Colonic mucosa (tissue), 4 donors: ENCODE measurements at regions not wholly inside any gene's neighbourhood (a gene's known extent, or its start where the extent isn't known, plus 50 kb on each side); places are given as distances from the start of the nearest gene placed in this dataset.

Experiments used
- DNase-seq: peaks from one replicate; pipeline ENCODE4 v3.0.0-alpha.2; 2020
- H3K27ac ChIP-seq: fragments of 200-600 bp; one replicate; pipeline ENCODE4 v1.8.0; 2021
- H3K27me3 ChIP-seq: fragments of 200-600 bp; one replicate; pipeline ENCODE4 v1.8.0; 2021
- H3K36me3 ChIP-seq: fragments of 200-600 bp; one replicate; pipeline ENCODE4 v1.8.0; 2021
- H3K4me1 ChIP-seq: fragments of 200-600 bp; one replicate; pipeline ENCODE4 v1.8.0; 2021; ENCODE audit warnings: mild to moderate bottlenecking
- H3K4me3 ChIP-seq: fragments of 200-600 bp; one replicate; pipeline ENCODE4 v1.8.0; 2021
- H3K9ac ChIP-seq, 2 donors: one replicate each; pipeline ENCODE4 v1.7.0; 2013; ENCODE audit warnings: control low read depth in 2 of 2, low read depth in 2 of 2, low read length in 2 of 2
- H3K9me3 ChIP-seq: fragments of 200-600 bp; one replicate; pipeline ENCODE4 v1.8.0; 2021
- CTCF ChIP-seq: fragments of 200-600 bp; IDR thresholded peaks from one replicate; pipeline ENCODE4 v1.8.0; 2022; ENCODE audit warnings: antibody characterized with exemption, mild to moderate bottlenecking
- intact Hi-C: fragments of 100-400 bp; cut with DNase I; formaldehyde crosslinking; loops from one replicate; pipeline ENCODE4 v1.14.1; 2022
- donor health status: healthy.
- donor health status: DM: no; HTN: no; CAD: no.
- donor health status: DM: no; HTN: no; CAD: no.

DNA sequence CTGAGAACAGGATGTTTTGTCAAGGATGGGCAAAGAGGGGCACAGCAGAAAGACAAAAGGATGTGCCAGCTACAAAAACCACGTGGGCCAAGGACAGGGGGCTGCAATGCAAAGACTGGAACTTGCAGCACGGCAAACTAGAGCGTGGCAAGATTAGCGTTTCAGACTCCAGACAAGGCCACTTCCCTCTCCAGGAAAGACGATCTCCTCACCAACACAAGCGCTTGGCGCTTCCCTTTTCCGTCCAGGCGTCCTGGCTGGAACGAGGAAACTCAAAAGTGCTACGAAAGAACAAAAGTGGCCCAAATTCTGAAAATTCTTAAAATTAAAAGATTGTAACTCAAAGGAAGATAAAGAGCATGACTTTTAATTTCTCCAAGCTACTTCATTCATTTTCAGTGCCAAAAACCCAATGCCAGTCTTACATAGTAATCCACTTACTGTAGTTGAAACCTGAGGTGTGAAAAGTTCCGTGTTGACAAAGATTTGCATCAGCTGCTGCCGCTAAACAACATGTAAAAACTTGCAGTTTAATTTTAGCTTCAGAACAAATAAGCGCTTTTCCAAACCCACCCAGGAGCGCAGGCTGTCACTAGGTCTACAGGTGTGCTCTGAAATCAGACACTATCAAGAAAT is 207.1 kb upstream of the RREB1 start:
- H3K9me3 ChIP-seq, result no peaks in the 10 kb centered on the region
- TF ChIP-seq CTCF, result no peak
- H3K4me3 ChIP-seq, result no peak overlapping the region
- no peak overlapping the region for H3K9ac ChIP-seq
- no peaks in the 10 kb centered on the region for H3K27me3 ChIP-seq
- H3K36me3 ChIP-seq, result no peaks in the 10 kb centered on the region
- intact Hi-C loops, result no loop called here
- H3K27ac ChIP-seq, result no peak overlapping the region
- H3K4me1 ChIP-seq, result no peaks in the 10 kb centered on the region
- DNase-seq, result no peak

DNA sequence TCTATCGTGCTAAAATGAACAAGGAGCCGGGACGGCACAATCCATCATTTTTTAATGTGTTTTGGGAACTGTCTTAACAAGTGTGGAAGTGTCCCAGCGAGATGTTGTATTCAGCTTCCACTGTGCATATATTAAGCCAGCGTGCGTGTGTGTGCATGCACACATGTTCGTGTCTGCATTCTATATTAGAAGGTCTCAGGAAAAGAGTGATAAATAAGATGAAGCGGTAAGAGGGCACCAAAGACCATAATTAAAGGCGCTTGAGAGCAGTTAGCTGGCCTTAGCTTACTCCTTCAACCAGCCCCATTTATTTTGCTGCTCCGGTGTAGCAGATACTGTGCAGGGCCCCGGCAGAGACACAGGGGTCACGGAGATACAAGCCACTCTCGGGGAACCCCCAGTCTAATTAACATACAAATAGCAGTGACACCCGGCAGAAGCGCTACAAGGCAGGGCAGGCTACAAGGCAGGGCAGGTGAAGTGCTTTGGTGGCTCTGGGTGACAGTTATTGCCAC is 206.5 kb upstream of the RREB1 start:
- intact Hi-C loops, result no loop called here
- Histone ChIP-seq H3K36me3 (no peaks in the 10 kb centered on the region), H3K27ac (no peak overlapping the region), H3K9me3 (no peaks in the 10 kb centered on the region), H3K4me3 (no peak overlapping the region), H3K4me1 (no peaks in the 10 kb centered on the region), H3K27me3 (no peaks in the 10 kb centered on the region), H3K9ac (no peak overlapping the region)
- no peak for TF ChIP-seq CTCF
- no peak for DNase-seq

DNA sequence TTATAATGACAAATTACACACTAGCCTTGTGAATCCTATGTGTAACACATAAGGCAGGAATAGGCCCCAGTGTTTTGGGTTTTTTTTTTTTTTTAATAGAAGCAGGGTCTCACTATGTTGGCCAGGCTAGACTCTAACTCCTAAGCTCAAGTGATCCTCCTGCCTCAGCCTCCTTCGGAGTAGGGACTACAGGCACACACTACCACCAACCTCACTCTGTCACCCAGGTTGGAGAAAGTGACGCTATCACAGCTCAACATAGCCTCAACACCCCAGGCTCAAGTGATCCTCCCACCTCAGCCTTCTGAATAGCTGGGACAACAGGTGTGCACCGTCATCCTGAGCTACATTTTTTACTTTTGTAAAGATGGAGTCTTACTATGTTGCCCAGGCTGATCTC is 205.8 kb upstream of the RREB1 start:
- Histone ChIP-seq H3K4me3 (no peak overlapping the region), H3K4me1 (no peaks in the 10 kb centered on the region), H3K27ac (no peak overlapping the region), H3K9me3 (no peaks in the 10 kb centered on the region), H3K9ac (no peak overlapping the region), H3K27me3 (no peaks in the 10 kb centered on the region), H3K36me3 (no peaks in the 10 kb centered on the region)
- DNase-seq, result no peak
- no peak for TF ChIP-seq CTCF
- intact Hi-C loops, result no loop called here

GRCh38 chr6:6905961-6906518 is 201.7 kb upstream of the RREB1 start:
- TF ChIP-seq CTCF, result no peak
- no peak overlapping the region for H3K4me3 ChIP-seq
- no peaks in the 10 kb centered on the region for H3K4me1 ChIP-seq
- intact Hi-C loops, result no loop called here
- H3K27me3 ChIP-seq, result no peaks in the 10 kb centered on the region
- no peaks in the 10 kb centered on the region for H3K36me3 ChIP-seq
- H3K9ac ChIP-seq, result no peak overlapping the region
- no peak overlapping the region for H3K27ac ChIP-seq
- H3K9me3 ChIP-seq, result no peaks in the 10 kb centered on the region
- DNase-seq, result no peak

- Histone ChIP-seq H3K9ac (no peak overlapping the region), H3K9me3 (no peaks in the 10 kb centered on the region), H3K27ac (no peak overlapping the region), H3K4me3 (no peak overlapping the region), H3K36me3 (no peaks in the 10 kb centered on the region), H3K4me1 (no peaks in the 10 kb centered on the region), H3K27me3 (no peaks in the 10 kb centered on the region)
- no peak for DNase-seq
- TF ChIP-seq CTCF, result no peak
- intact Hi-C loops, result no loop called here
Measured at GRCh38 chr6:6906570-6907213, 201.1 kb upstream of the RREB1 start.
